GM13976 (cell line): ENCODE measurements at regions not wholly inside any gene's neighbourhood (a gene's known extent, or its start where the extent isn't known, plus 50 kb on each side); places are given as distances from the start of the nearest gene placed in this dataset.
A peak's percentile ranks its signal among the peaks of the same experiment; 100 is the strongest.

Experiments
- DNase-seq: peaks from one replicate; pipeline ENCODE4 v3.0.0; 2012; ENCODE audit warnings: low spot score
- CTCF ChIP-seq: IDR thresholded peaks from 2 replicates; pipeline ENCODE4 v1.5.1; 2012; ENCODE audit warnings: borderline replicate concordance, mild to moderate bottlenecking; ENCODE audit not compliant: insufficient read depth; ENCODE audit errors: extremely low read depth, missing control alignments, control extremely low read depth
- in situ Hi-C: fragments of 300-500 bp; cut with MboI; formaldehyde crosslinking; loops from one replicate; pipeline ENCODE4 v1.12.0; 2022; ENCODE audit warnings: low sequenced_read_pairs, mixed read lengths, inconsistent platforms; ENCODE audit not compliant: unreplicated experiment

- in situ Hi-C loops = loop anchor here (10.0 to 25.0 kb wide), 2 partner anchors 561 to 978 kb away; no protein-coding TSS in a partner anchor
- no peak for TF ChIP-seq CTCF
- no peak for DNase-seq
Measured at GRCh38 chr2:235115521-235115920, 163.7 kb downstream of the SH3BP4 start.

GRCh38 chr2:235116885-235117492 is 165.2 kb downstream of the SH3BP4 start:
- in situ Hi-C loops = loop anchor here (10.0 to 25.0 kb wide), 2 partner anchors 562 to 980 kb away; no protein-coding TSS in a partner anchor
- no peak for DNase-seq

GRCh38 chr2:235126768-235127167 is 175.0 kb downstream of the SH3BP4 start:
- in situ Hi-C loops = loop anchor here (25.0 kb wide), 1 partner anchor 611 kb away; no protein-coding TSS in a partner anchor
- DNase-seq = no peak
- no peak for TF ChIP-seq CTCF

More at GRCh38 chr2:235116885-235117492, 165.2 kb downstream of the SH3BP4 start:
- peak; percentile 21 for TF ChIP-seq CTCF

- no peak for TF ChIP-seq CTCF
- in situ Hi-C loops = loop anchor here (25.0 kb wide), 1 partner anchor 609 kb away; no protein-coding TSS in a partner anchor
Measured at GRCh38 chr2:235127931-235128330, 176.1 kb downstream of the SH3BP4 start.

GRCh38 chr2:235129850-235130249 is 178.0 kb downstream of the SH3BP4 start:
- in situ Hi-C loops = loop anchor here (10.0 to 25.0 kb wide), 2 partner anchors 455 to 607 kb away; no protein-coding TSS in a partner anchor
- no peak for DNase-seq
- no peak for TF ChIP-seq CTCF

More at GRCh38 chr2:235127931-235128330, 176.1 kb downstream of the SH3BP4 start:
- DNase-seq = no peak

- no peak for TF ChIP-seq CTCF
- in situ Hi-C loops = loop anchor here (10.0 to 25.0 kb wide), 2 partner anchors 453 to 606 kb away; no protein-coding TSS in a partner anchor
- DNase-seq = no peak
Measured at GRCh38 chr2:235131334-235132305, 179.8 kb downstream of the SH3BP4 start.
